LNCaP clone FGC (cell line): ENCODE measurements at regions not wholly inside any gene's neighbourhood (a gene's known extent, or its start where the extent isn't known, plus 50 kb on each side); places are given as distances from the start of the nearest gene placed in this dataset.

Experiments used
- DNase-seq: peaks from one replicate; pipeline ENCODE4 v3.0.0-alpha.2; 2011; ENCODE audit warnings: low read depth
- H3K4me3 ChIP-seq: 2 replicates; pipeline ENCODE4 v1.5.1; 2011; ENCODE audit warnings: mild to moderate bottlenecking, low read depth, low read length, control low read depth
- TF ChIP-seq, protein P1 (sequence below): IDR thresholded peaks from 2 replicates; pipeline ENCODE4 v1.5.1; 2012; ENCODE audit warnings: mild to moderate bottlenecking; ENCODE audit not compliant: control insufficient read depth, insufficient read depth; ENCODE audit errors: extremely low read depth

DNA sequence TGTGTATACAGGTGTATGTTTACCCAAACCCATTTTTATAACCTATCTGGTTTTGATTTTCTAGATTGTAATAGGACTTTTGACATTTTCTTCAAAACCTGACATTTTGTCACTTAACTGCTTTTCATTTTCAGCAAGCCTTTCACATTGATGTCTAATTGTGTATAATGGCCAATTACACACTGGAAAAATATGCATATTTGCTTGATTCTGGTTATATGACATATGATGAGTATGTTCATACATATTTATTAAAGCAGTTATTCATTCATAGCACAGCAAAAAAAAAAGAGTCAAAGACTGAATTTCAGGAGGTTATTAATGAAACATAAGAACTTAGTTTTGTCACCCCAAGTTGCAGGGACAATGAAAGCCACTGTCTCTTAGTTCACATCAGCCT, 307.7 kb upstream of the TNP1 start:
- no peak overlapping the region for H3K4me3 ChIP-seq

DNA sequence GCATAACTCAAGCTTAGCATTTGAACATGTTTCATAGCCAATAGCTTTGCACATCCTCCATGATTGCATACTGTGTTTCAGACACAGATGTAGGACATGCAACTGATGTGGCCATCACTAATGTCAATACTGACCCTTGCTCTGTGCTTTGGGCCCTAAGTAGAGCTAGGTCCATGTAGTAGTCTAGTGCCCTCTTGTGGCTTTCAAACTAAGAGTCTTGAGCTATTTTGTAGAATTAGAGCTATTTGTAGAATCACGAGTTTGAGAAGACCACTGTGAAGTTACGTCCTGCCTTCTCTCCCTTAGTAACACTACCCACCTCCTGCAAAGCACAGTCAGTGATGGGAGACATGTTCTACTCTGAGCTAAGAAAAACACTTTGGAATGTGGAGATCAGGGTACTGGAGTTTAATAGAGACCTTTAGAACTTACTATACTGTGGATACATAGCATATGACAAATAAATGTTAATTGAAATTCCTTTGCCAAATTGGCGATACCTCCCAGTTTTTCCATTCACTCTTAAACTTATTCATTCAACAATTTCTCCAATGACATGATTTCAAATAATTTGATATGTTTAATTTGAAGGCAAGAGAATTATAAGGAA, 306.5 kb upstream of the TNP1 start:
- H3K4me3 ChIP-seq, result no peak overlapping the region
- TF ChIP-seq, protein P1, sequence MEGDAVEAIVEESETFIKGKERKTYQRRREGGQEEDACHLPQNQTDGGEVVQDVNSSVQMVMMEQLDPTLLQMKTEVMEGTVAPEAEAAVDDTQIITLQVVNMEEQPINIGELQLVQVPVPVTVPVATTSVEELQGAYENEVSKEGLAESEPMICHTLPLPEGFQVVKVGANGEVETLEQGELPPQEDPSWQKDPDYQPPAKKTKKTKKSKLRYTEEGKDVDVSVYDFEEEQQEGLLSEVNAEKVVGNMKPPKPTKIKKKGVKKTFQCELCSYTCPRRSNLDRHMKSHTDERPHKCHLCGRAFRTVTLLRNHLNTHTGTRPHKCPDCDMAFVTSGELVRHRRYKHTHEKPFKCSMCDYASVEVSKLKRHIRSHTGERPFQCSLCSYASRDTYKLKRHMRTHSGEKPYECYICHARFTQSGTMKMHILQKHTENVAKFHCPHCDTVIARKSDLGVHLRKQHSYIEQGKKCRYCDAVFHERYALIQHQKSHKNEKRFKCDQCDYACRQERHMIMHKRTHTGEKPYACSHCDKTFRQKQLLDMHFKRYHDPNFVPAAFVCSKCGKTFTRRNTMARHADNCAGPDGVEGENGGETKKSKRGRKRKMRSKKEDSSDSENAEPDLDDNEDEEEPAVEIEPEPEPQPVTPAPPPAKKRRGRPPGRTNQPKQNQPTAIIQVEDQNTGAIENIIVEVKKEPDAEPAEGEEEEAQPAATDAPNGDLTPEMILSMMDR, result peak; percentile 51
- DNase-seq, result no peak

More for the DNA sequence above, 307.7 kb upstream of the TNP1 start:
- TF ChIP-seq, protein P1, result no peak
- no peak for DNase-seq

DNA sequence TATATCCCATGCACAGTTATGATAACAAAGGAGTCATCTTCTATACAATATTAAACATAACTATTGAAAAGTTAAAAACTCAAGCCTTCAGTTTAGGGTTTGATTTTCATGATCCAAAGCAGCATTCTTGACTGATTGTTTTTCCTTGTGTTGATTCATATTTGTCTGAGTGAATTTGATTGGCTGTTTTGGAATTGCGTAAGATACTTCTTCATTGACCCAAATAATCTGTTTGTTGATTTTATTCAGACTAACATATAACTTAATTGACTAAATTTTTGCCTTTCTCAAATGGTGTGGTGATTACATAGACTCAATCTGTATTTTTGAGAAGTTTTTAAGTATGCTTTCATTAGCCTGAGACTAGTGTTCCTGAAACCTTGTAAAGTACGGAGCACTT, 305.7 kb upstream of the TNP1 start:
- TF ChIP-seq, protein P1, result no peak
- DNase-seq, result no peak
- H3K4me3 ChIP-seq, result no peak overlapping the region

DNA sequence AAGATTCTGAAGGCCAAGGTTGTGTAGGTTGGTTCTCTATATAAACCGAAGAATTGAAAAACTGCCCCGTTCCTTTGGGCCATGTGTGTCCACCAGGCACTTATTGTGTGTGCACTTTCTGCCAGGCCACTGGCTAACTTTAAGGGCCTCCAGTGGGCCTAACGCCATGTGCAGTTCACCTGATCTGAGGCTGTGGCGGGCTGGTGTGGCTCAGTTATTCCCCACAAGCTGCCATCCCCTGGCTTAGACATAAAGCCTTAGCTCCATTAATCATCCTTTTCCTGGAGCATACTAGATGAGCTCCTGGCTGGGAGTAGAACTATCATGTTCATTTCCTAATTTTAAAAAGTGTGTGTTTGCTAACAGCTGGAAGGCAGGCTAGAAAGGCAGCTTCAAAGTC, 304.1 kb upstream of the TNP1 start:
- DNase-seq, result no peak
- no peak overlapping the region for H3K4me3 ChIP-seq
- TF ChIP-seq, protein P1, result no peak

DNA sequence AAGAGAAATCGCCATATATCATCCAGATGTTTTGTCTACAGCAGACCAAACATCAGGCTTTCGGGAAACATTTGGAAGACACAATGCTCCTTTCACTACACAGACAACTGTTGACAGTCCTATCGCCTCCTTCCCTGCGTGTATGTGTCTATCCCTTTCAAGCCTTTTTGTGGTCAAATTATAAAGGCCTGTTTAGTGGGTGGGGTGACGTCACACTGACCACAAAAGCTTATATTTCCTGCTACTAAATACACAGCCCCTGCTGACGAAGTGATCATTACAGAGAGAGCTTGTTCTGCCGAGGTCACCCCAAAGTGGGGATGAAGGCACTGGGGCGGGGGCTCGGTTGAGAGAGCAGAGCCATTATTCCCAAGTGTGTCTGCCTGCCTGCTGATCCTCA, 302.7 kb upstream of the TNP1 start:
- no peak overlapping the region for H3K4me3 ChIP-seq
- TF ChIP-seq, protein P1, result no peak
- DNase-seq, result no peak

DNA sequence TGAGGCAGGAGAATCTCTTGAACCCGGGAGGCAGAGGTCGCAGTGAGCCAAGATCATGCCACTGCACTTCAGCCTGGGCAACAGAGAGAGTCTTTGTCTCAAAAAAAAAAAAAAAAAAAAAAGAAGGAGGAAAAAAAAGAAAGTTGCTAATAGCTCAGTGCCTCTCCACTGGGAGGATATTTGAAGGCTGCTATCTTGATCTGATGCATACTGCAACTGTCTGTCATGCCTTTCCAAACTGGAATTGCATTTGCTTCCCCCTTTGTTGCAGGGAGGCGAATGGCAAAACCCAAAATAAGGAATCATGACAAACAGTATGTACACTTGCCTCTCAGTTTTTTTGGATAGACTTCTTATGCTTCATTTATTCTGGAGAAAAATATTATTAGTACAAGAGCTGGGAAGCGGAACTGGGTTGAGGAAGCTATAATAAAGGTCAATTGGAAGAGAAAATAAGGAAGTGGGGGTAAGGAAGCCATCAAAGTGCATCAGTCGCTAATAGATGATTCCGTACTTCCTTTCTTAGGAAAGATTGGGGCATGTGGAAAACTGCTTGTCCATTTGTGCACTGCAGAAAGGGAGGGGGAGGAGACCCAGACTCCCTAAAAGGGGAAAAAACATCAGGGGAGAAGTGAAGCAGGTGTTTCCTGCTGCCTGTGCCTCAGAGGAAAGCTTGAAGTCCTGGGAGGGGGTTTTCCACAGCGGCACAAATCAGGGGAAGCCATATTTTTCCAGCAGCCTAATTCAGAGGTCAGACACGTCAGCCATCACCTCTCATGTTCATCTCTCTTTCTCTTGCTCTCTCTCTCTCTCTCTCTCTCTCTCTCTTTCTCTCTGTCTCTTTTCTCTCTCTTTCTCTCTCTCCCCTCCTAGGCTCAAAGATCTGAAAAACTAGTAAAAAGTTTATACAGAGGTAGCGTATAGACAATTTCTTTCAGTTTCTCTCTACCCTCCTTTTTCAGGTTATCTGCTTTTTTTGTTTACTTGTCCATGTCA, 301.4 kb upstream of the TNP1 start:
- no peak for DNase-seq
- H3K4me3 ChIP-seq, result no peak overlapping the region
- TF ChIP-seq, protein P1, result no peak
